Activated naive CD4-positive, alpha-beta T cell treated with Interleukin-2 at 50 U/mL for 16 hours (primary cell): ENCODE measurements at regions not wholly inside any gene's neighbourhood (a gene's known extent, or its start where the extent isn't known, plus 50 kb on each side); places are given as distances from the start of the nearest gene placed in this dataset.

ENCODE experiments used
- DNase-seq: peaks from one replicate; pipeline ENCODE4 v3.0.0-alpha.2; 2020

GRCh38 chr17:55580596-55581133, 69.4 kb upstream of the SMIM36 start:
- DNase-seq: no peak

GRCh38 chr17:55577687-55578086, 66.4 kb upstream of the SMIM36 start:
- DNase-seq: peak; percentile 51

- DNase-seq: peak; percentile 60
These were observed 65.8 kb upstream of the SMIM36 start for GRCh38 chr17:55576996-55577586.

DNA sequence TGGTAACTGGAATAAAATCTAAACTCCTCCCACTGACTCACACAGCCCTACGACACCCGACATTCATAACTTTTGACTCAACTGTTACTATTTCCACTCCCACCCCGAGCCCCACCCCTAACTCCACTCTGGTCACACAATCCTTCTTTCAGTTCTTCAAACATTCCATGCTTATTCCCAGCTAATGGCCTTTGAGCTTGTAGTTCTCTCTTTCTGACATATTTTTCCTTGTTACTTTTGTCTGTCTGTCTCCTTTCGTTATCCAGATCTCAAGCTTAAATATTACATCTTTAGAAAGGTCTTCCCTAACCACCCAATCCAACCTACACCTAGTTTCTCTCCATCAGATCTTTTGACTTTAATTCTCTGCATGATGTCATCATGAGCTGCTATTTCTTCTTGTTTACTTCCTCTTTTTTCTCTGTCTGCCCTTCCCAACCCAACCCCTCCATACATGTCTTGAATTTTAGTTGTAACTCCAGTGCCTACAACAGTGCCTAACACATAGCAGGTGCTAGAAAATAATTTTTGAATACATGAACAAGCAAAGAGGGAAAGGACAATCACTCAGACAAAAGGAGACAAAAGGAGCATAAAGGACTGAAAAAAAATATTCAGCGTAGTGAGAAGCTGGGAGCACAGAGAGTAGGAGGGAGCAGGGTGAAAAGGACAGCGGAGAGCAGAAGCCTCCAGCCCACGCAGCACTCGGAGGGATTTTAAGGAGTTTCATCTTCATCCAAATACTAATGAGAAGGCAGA, 65.2 kb upstream of the SMIM36 start:
- no peak for DNase-seq

GRCh38 chr17:55575058-55575636, 63.9 kb upstream of the SMIM36 start:
- DNase-seq: no peak

GRCh38 chr17:55572599-55572998, 61.3 kb upstream of the SMIM36 start:
- no peak for DNase-seq

GRCh38 chr17:55572139-55572538, 60.9 kb upstream of the SMIM36 start:
- no peak for DNase-seq

DNA sequence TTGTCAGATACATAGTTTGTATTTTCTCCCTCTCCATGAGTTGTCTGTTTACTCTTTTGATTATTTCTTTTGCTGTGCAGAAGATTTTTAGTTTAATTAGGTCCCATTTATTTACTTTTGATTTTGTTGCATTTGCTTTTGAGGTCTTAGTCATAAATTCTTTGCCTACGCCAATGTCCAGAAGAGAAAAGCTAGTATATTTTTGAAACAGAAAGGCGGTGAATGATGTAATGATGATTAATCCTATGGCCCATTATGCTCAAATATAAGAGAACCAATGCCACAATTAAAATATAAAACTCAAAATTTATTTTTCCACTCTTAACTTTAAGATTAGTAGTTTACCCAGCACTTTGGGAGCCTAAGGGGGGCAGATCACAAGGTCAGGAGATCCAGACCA, 59.8 kb upstream of the SMIM36 start:
- DNase-seq: no peak

- DNase-seq: no peak
These were observed 59.1 kb upstream of the SMIM36 start for GRCh38 chr17:55570391-55570790.

DNA sequence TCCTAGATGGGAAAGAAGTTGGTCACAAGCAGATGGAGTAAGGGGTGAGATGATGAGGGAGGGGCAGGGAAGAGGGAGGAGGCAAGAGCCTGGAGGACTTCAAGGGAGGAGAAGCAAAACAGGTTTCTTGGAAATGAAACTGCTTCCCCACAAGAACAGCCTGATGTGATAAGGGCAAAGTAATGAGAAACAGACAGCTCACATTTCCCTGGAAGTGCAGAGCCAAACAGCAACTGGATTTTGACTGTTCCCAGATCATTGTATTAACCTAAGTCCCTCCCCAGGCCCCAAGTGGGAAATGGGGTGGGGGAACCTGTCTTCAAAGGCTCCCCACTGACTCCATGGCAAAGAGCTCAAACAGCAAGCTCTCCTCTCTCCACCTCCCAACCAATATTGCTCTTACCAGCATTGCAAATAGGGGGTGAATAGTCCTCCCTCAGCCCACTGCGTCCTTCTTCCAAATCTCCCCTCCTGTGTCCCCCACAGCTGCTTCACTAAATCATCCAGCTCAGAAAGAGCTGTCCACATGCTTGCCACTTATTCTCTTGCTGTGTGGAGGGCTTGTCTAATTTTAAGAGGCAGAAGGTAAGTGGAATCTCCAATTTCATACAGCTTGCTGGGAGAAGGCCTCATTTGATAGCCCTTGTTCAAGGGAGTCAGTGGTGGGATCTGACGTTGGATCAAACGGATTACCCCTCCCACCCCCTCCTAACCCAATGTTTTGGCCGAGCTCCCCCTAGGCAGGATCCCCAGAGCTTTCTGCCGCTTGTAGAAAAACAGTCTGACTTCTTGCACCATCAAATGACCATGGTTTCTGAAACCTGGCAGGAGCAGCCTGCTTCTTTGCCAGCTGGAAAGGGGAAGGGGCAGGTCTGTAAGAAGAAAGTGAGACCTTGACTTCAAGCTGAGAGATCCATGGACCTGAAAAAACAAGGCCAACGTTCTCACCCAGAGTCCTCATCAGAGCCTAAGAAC, 56.3 kb upstream of the SMIM36 start:
- DNase-seq: no peak

DNA sequence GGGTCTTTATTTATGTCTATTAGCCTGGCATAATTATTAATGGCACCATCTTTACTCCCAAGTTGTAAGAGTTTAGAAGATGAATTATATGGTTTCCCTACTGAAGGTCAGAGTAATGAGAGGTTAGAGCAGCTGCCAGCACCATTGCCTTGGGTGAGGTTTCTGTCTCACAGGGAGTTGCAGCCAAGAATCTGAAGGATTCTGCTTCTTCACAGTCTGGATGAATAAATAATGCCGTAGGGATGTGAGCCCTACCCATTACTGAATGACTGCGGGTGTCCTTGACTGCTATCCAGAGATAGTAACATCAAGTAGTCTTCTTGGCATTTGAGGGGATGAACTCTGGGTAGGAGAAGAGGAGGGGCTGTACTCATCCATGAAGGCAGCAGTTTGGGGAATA, 52.8 kb upstream of the SMIM36 start:
- DNase-seq: no peak

GRCh38 chr17:55563363-55563762, 52.1 kb upstream of the SMIM36 start:
- DNase-seq: no peak

- DNase-seq: no peak
These were observed 50.8 kb upstream of the SMIM36 start for GRCh38 chr17:55561973-55562495.

GRCh38 chr17:55561316-55561972, 50.2 kb upstream of the SMIM36 start:
- DNase-seq: no peak
